ENCODE measurements at regions not wholly inside any gene's neighbourhood (a gene's known extent, or its start where the extent isn't known, plus 50 kb on each side); places are given as distances from the start of the nearest gene placed in this dataset.
"Not testable (repeated sequence)": the region's sequence is repeated elsewhere in the genome, so short reads cannot be mapped to it uniquely, and the experiment has no call there.

GRCh38 chr22:48778308-48779195 lies 1049.1 kb downstream of the BRD1 start:
- peak; percentile 27 for DNase-seq (ENCODE audit: low spot score)

GRCh38 chr22:48772286-48772907 lies 1055.3 kb downstream of the BRD1 start:
- peak; percentile 27 for DNase-seq (ENCODE audit: low spot score)

DNA sequence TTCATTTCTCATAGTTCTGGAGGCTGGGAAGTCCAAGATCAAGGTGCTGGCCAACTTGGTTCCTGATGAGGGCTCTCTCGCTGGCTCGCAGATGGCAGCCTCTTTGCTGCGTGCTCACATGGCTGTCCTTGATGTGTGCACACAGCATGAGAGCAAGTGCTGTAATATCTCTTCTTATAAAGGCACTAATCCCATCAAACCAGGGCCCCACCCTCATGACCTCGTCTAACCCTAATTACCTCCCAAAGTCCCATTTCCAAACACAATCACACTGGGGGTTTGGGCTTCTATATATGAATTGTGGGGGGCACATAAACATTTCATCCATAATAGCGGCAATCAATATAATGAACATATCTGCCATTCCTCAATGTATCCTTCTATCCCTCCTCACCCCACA lies 1062.1 kb downstream of the BRD1 start:
- no peak for DNase-seq (ENCODE audit: low spot score)

DNA sequence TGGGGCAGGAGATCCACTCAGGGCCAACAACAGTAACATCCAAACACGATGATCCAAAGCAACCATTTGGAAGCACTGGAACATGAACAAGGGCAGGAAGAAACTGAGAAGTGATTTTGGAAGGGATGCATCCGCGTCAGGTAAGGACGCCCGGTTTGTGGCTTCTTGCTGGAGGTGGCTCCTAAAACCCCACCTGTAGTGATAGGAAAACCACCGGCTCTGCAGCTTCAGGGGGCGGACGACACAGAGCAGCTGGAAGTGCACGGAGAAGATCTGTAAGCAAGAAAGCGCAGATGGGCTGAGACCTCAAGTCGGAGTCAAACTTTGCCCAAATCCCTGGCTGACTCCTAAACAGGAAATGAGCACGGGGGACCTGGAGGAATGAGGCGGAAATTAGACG lies 1066.1 kb downstream of the BRD1 start:
- DNase-seq (ENCODE audit: low spot score), result no peak

DNA sequence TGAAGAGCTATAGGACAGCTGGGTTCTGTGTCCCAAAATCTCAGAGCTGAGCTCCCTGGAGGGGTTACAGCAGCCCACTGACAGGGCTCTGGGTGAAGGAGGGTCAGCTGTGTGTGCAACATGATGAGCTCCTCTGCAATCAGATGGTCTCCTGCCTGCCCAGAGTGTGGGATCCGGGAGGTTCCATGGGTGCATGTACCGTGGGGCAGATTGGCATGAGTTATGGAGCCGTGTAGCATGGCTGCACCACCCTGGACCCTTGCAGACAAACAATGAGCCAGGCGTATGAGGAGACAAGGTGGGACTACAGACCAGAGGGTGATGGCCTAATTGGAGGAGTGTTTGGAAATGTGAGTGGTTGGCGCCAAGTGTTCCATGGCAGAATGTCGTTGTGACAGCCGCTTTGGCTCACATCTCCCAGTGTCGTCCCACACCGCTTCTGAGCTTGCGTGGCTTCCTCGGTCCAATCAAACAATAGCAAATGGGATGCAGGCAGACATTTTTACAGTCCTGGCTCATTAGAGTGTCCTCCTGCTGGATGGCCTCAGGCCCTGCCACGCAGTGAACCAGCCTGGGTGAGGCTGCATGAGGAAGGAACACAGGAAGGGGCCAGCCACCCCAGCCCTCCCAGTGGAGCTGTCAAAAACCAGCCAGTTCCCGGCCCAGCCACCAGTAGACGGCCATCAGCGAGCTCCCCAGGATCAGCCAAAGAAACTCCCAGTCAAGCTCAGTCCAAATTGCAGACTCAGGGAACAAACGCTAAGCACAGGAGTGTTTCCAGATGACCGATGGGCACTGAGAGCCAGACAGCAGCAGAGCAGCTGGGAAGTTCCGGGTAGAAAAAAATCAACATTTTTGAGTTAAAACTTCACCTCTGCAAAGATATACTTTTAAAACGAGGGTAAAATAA lies 1066.9 kb downstream of the BRD1 start:
- peak; percentile 36 for DNase-seq (ENCODE audit: low spot score)

GRCh38 chr22:48758881-48759875 lies 1068.5 kb downstream of the BRD1 start:
- DNase-seq (ENCODE audit: low spot score), result peak; percentile 28

- DNase-seq (ENCODE audit: low spot score), result peak; percentile 30
These were observed 1069.6 kb downstream of the BRD1 start for GRCh38 chr22:48757985-48758561.

DNA sequence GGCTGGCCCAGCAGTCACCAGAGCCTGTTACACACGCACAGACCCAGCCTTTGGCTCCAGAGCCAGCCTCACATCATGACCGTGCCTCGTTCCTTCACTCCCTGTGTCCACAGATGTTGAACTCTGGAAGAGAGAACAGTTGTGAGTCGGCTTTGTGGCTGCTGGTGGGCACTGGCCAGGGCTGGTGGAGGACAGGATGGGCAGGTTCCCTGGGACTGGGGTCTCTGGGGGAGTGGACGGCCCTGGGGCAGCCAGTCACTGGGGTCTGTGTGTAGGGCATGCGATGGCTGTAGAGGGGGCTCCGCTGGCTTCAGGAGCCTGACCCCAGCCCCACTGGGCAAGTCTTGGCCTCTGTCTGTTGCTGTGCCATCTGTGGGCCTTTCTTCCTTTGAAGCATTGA lies 1070.1 kb downstream of the BRD1 start:
- peak; percentile 39 for DNase-seq (ENCODE audit: low spot score)

- not testable (repeated sequence) for DNase-seq (ENCODE audit: low spot score)
These were observed 1070.5 kb downstream of the BRD1 start for GRCh38 chr22:48757135-48757534.

DNA sequence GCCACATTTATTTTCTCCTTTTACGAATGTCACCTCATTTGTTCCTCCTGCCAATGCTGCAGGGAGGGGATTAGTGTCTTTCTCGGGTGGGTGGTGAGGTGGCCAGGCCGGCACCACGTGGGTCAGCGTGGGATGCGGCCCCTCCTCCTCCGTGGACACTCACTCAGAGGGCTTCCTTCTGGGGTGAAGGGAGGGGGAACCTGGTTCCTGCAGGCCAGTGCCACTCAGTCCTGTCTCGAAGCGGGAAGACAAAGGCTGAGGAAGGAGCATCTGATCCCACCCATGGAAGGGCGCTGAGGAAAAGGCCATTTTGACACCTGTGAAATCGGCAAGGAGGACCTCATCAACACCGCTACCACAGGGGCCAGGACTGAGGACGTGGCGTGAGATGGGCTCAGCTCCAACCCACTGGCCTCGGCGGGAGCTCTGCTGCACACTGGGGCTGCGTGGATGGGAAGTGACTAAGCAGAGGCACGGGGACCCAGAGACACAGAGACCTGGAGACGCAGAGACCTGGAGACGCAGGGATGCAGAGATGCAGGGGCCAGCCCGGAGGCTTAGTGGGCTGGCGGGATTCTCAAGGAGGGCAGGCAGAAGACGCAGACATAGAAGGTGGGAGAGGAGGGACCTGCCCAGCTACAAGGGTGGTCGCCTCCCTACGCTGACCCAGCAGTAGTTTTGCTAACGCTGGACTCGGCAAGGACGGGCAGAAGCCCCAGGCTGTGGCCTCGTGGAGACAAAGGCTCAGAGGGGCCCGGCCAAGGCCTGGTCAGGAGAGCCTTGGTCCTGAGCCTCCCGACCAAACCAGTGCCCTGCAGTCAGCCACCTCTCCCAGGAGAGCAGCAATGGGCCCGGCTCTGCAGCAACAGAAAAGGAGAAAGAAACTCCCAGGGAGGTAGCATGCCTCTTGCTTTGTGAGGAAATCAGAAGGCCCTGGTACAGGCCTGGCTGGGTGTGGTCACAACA lies 1071.2 kb downstream of the BRD1 start:
- peak; percentile 37 for DNase-seq (ENCODE audit: low spot score)

GRCh38 chr22:48755059-48755949 lies 1072.4 kb downstream of the BRD1 start:
- DNase-seq (ENCODE audit: low spot score), result peak; percentile 43

DNA sequence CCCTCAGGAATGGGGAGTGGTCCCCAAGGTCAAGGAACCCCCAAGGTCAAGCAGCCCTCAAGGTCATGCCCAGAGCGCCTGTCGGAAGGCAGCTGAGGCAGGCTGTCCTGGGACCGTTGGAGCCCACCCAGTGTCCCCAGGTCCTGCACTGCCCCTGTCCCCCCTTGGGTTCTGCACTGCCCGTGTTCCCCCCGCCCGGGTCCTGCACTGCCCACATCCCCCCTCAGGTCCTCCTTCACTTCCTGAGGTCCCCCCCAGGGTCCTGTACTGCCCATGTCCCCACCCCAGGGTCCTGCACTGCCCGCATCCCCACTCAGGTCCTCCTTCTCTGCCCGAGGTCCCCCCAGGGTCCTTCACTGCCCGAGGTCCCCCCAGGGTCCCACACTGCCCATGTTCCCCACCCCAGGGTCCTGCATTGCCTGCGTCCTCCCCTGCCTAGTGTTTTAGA lies 1073.0 kb downstream of the BRD1 start:
- DNase-seq (ENCODE audit: low spot score), result peak; percentile 39

GRCh38 chr22:48753752-48754517 lies 1073.7 kb downstream of the BRD1 start:
- DNase-seq (ENCODE audit: low spot score), result peak; percentile 42

DNA sequence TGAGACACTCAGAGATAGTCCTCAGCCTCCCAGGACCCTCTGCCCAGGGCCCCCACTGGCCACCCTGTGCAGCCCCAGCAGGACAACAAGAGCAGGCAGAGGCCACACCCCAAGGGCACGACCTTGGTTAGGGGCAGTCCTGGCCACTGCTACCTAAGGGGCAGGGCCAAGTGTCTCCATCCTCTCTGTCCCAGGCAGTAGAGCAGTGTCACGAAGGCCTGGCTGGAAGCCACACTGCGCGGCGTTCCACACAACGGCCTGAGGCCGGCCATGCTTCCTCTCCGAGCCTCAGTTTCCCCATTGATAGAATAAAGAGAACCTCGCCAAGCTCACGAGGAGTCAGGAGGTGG lies 1074.3 kb downstream of the BRD1 start:
- DNase-seq (ENCODE audit: low spot score), result no peak

DNA sequence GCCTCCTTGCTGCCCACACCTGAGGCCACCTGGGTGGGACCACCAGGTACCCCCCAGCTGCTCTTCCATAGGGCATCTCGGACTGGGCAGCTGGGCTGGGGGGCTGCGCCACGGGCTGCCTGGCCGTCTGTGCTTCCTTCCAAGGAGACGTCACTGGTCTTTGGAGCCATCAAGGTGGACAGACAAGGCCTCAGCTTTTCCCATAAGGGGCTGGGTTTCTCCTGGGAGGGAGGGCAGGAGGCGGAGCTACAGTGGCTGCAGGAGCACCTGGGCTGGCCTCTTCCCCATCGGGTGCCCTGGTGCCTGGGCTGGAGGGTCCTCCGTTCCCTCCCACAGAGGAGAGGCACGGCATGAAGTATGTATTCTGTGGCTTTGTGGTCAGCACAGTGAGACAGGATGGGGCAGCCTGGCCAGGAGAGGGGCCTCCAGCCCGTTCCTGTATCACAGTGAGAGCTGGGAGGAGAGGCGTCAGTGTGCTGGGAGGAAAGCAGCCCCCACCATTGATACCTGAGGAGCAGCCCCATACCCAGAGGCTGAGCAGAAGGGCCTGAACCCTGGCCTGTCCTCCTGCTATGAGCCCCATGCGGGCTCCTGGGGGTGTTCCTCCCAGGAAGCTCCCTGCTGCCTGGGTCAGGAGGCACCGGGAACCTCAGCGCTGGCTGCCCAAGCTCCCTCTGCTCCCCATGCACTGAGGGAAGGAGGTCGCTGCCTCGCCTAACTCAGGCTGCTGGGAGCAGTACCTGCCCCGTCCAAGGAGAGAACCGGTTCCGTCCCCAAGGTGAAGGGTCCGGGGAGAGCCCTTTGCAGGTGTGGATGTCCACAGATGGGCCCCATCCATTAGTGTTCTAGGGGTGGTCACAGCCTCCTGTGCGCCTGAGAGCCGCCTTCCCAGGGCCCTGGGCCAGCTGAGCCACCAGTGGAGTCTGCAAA lies 1075.0 kb downstream of the BRD1 start:
- peak; percentile 42 for DNase-seq (ENCODE audit: low spot score)
